Activated T-helper 17 cell treated with anti-CD3 and anti-CD28 coated beads, Interleukin-2, amount 50 U/mL, for 72 hours (primary cell): ENCODE measurements at regions not wholly inside any gene's neighbourhood (a gene's known extent, or its start where the extent isn't known, plus 50 kb on each side); places are given as distances from the start of the nearest gene placed in this dataset.

Source experiments
- ATAC-seq: fragments of 150-1000 bp; cut with Tn5 transposase; replicated peaks from 2 replicates; pipeline ENCODE4 v1.10.0; 2021; ENCODE audit warnings: mild to moderate bottlenecking, moderate library complexity
- H3K27ac Mint-ChIP-seq: one replicate; pipeline ENCODE4 v1.8.0; 2022; ENCODE audit warnings: mixed read lengths
- H3K27me3 Mint-ChIP-seq: one replicate; pipeline ENCODE4 v1.8.0; 2022; ENCODE audit warnings: mixed read lengths
- H3K36me3 Mint-ChIP-seq: one replicate; pipeline ENCODE4 v1.8.0; 2022; ENCODE audit warnings: low read depth, mild to moderate bottlenecking, mixed read lengths
- H3K4me1 Mint-ChIP-seq: one replicate; pipeline ENCODE4 v1.8.0; 2022; ENCODE audit warnings: mixed read lengths
- H3K4me3 Mint-ChIP-seq: one replicate; pipeline ENCODE4 v1.8.0; 2022; ENCODE audit warnings: mild to moderate bottlenecking, mixed read lengths
- H3K9me3 Mint-ChIP-seq: one replicate; pipeline ENCODE4 v1.8.0; 2022; ENCODE audit warnings: mixed read lengths

DNA sequence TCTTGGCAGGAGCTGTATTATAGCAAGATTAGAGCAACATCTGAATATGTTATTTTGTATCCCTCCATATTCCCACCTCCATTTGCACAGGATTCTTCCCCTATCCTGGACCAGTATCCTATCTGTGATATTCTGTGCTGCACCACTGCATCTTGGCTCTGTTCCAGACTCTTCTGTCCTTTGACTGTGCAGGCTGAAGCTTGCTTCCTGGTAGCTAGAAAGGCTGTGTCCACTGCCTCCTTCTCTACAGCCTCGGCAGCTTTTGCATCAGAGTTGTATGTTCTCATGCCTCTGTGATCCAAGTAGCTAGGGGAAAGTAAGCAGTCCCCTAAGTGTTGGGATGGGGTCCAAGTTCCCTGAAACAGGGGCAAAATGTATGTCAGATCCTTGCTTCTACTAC, 104.1 kb downstream of the GAS1 start:
- ATAC-seq: no peak
- peaks cover 3% of the 10 kb centered on the region for H3K27me3 Mint-ChIP-seq
- no peaks in the 10 kb centered on the region for H3K9me3 Mint-ChIP-seq
- no peak overlapping the region for H3K27ac Mint-ChIP-seq
- H3K4me3 Mint-ChIP-seq: no peak overlapping the region
- H3K4me1 Mint-ChIP-seq: no peaks in the 10 kb centered on the region
- no peaks in the 10 kb centered on the region for H3K36me3 Mint-ChIP-seq

DNA sequence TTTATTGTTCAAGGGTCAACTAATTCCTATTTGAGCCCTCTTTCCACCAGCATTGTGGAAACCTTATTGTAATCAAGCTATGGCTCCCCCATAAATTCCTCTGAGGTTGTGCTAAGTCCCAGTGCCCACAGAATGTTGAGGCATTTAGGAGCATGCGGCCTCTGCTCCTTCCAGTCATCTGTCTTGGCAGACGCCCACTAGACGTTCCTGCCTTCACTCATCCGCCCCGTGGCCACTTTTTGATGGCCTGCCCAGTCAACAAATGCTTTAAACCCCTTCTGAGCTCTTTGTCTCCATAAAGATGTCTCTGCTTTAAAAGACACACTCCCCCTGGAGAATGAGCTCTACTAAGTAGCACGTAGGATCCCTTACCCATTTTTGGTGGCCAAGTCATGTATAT, 104.7 kb downstream of the GAS1 start:
- no peaks in the 10 kb centered on the region for H3K9me3 Mint-ChIP-seq
- no peaks in the 10 kb centered on the region for H3K36me3 Mint-ChIP-seq
- H3K4me3 Mint-ChIP-seq: no peak overlapping the region
- H3K27ac Mint-ChIP-seq: no peak overlapping the region
- H3K4me1 Mint-ChIP-seq: no peaks in the 10 kb centered on the region
- no peak for ATAC-seq
- H3K27me3 Mint-ChIP-seq: peaks cover 3% of the 10 kb centered on the region

DNA sequence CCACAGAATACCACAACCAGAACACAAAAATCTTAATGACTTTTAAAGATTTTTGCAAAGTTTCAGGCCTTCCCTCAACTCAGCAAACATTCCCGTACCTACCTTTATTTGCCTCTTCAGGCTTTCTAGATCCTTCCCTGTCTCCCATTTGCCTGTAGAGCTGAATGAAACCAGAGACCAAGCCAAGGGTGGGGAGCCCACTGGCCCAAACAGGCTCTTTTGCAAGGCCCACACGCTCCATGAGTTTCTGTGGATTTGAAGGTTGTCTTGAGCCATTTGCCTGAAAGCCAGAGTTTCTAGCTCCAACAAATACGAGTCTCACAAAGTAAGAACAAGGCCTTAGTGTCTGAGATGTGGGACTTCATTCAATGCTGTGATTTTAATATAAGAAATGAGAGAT, 107.8 kb downstream of the GAS1 start:
- Mint-ChIP-seq H3K4me3 (no peak overlapping the region), H3K27ac (no peak overlapping the region), H3K9me3 (no peaks in the 10 kb centered on the region), H3K36me3 (no peaks in the 10 kb centered on the region), H3K27me3 (peaks cover 12% of the 10 kb centered on the region), H3K4me1 (no peaks in the 10 kb centered on the region)
- ATAC-seq: no peak

DNA sequence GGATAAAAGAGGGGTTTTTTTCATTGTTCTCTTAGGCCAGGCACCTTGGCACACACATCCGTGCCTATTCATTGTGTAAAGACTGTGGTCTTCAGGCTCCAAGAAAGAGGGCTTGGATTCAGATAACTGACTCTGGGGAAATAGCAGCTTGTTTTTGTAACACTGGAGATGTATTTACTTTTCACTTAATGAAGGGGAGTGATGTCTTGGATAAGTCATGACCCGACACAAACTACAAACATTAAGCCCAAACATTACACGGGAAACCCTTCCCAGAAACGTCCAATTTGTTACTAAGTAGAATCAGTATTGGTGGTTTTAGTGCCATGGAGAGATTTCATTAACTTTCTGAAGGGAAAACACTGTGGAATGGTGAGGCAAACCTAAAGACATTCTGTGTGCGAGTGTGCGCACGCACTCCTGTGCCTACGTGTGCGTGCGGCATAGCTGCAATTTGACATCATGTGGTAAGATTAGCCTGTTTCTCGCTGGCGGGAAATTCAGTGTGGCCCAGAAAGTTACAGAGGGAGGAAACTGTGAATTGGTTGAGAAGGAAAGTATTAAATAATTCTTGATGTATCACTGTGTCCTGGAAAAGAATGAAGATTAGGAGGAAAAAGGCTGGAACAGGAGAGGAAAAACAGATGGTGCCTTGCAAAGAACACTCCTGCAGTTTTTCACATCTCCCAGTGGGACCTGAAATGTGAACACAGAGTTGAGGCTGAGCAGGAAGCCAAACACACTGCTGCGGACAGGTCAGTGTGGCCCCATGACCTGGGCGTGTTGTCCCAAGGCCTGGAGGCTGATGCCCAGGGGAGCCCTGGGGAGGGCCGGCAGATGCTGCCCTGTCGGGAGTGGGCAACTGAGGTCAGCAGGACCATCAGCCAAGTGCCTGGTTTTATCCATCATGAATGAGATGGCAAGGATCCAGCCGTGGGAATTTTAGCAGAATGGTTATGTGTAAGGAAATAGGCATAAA, 108.5 kb downstream of the GAS1 start:
- Mint-ChIP-seq H3K27me3 (peaks cover 15% of the 10 kb centered on the region), H3K27ac (no peak overlapping the region), H3K4me1 (no peaks in the 10 kb centered on the region), H3K36me3 (no peaks in the 10 kb centered on the region), H3K9me3 (no peaks in the 10 kb centered on the region), H3K4me3 (no peak overlapping the region)
- ATAC-seq: no peak

DNA sequence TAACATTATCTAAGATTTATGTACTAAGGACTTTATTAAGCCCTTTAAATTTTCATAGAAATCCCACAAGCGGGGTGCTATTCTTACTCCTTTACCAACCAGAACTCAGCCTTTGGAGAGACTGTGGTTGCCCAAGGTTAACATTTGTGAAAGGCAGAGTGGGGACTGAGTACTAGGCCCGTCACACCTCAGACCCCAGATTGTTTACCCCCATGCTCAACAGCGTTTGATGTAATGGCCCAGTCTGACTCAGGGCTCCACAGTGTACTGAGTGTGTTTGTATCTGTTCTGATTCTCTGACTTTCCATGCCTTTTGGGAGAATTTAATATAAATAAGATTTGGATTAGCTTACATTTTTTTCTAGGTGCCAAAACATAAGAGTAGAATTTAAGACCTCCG, 110.0 kb downstream of the GAS1 start:
- no peaks in the 10 kb centered on the region for H3K4me1 Mint-ChIP-seq
- H3K27ac Mint-ChIP-seq: no peak overlapping the region
- H3K27me3 Mint-ChIP-seq: peaks cover 16% of the 10 kb centered on the region

DNA sequence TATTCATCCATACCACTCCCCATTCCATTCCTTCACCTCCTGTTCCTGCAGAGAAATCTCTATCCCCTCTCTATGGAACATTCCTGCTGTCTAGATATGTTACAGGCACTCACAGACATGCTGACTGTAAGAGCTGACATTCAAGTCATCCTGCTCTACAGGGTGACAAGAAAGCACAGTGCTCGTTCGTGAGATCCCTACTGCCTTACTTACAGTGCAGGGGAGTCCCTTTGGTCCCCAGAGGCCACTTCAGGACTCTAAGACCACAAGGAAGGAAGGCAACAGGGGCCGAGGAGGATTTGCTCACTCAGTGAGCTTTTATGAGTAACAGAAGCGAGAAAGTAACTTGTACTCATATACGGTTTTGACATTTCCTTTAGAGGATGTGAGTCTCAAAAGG, 110.5 kb downstream of the GAS1 start:
- Mint-ChIP-seq H3K27ac (no peak overlapping the region), H3K4me1 (no peaks in the 10 kb centered on the region), H3K9me3 (no peaks in the 10 kb centered on the region), H3K4me3 (no peak overlapping the region), H3K27me3 (peaks cover 16% of the 10 kb centered on the region), H3K36me3 (no peaks in the 10 kb centered on the region)
- ATAC-seq: no peak

More for the DNA sequence above, 110.0 kb downstream of the GAS1 start:
- no peaks in the 10 kb centered on the region for H3K36me3 Mint-ChIP-seq
- no peak overlapping the region for H3K4me3 Mint-ChIP-seq
- no peaks in the 10 kb centered on the region for H3K9me3 Mint-ChIP-seq
- no peak for ATAC-seq

DNA sequence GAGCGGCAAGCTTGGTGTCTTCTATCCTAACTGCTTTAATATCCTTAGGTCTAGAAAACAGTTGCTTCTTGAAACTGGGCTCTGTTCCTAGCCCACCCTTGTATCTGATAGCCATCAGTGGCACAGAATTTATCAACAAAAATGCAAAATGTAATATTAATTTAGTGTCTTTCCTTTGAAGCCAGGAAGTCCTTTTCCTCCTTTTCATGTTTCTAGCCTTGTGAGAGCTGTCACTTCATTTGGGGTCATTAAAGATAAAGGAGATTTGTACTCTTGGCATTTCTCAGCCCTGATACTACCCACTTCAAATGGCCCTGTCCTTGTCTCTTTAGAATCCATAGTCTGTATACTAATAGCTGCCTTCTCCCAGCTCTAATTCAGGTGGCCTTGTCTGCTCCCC, 111.0 kb downstream of the GAS1 start:
- no peak overlapping the region for H3K4me3 Mint-ChIP-seq
- H3K27me3 Mint-ChIP-seq: peaks cover 16% of the 10 kb centered on the region

DNA sequence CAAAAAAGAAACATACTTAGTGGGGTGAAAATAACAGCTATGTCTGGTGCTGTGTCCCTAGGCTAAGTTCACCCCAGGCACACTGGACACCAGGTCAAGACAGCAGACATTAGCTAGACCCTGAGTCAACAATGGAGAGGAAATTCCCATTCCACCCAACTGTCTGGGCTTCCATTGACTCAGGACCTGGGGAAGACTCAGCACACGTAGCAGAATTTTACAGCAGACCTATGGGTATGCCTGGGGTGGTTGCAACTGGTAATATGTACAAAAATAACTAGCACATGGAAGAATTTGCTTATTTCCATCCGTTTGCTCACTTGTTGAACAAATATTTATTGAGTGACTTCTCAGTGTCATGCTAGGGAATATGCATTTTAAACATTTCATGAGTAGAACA, 117.0 kb downstream of the GAS1 start:
- Mint-ChIP-seq H3K4me1 (no peaks in the 10 kb centered on the region), H3K4me3 (no peak overlapping the region), H3K9me3 (no peaks in the 10 kb centered on the region), H3K36me3 (no peaks in the 10 kb centered on the region), H3K27ac (no peak overlapping the region), H3K27me3 (peaks cover 4% of the 10 kb centered on the region)
- no peak for ATAC-seq

More for the DNA sequence above, 111.0 kb downstream of the GAS1 start:
- no peaks in the 10 kb centered on the region for H3K9me3 Mint-ChIP-seq
- H3K4me1 Mint-ChIP-seq: no peaks in the 10 kb centered on the region
- ATAC-seq: no peak
- H3K36me3 Mint-ChIP-seq: no peaks in the 10 kb centered on the region
- no peak overlapping the region for H3K27ac Mint-ChIP-seq

DNA sequence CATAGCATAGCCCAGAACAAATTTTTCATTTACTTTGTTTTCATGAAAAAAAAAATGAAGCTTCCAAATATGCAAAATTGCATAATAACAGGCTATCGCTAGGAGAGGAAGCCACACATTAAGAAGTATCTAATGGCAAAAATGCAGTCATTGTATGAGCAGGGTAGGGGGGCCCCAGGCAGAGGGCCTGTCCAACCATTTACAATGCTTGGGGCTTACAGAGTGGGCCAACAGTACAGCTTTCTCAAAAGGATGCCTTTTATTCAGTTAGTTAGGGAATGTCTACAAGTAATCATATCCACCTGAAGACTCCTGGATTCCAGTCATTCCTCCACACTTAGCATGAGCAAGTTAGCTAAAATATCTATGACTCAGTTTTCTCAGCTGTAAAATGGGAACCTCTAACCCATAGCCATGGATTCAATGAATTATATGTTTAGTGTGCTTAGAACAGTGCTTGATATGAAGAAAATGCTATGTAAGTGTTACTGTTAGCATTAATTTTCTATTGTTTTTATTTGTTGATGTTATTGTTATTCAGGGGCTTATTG, 117.7 kb downstream of the GAS1 start:
- H3K4me1 Mint-ChIP-seq: no peaks in the 10 kb centered on the region
- H3K9me3 Mint-ChIP-seq: no peaks in the 10 kb centered on the region
- no peak for ATAC-seq
- no peak overlapping the region for H3K27ac Mint-ChIP-seq
- H3K4me3 Mint-ChIP-seq: no peak overlapping the region
- no peaks in the 10 kb centered on the region for H3K36me3 Mint-ChIP-seq
- peaks cover 4% of the 10 kb centered on the region for H3K27me3 Mint-ChIP-seq

DNA sequence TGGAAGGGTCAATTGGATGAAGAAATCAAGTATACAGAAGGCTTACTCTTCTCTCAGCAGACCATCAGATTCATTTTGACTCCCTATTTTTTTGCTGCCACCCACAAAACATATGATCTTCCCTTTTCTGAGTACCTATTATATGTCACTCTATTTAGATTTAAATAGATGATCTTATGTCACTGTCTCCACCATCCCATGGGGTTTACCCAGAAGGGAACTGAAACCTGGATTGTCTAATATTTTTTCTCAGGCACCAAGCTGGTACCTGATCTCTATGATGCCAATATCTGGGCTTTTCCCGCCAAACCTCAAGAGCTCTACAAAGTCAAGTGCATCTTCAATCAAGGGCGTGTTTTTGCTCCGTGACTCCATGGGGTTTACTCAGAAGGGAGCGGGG, 118.7 kb downstream of the GAS1 start:
- no peaks in the 10 kb centered on the region for H3K4me1 Mint-ChIP-seq
- H3K36me3 Mint-ChIP-seq: no peaks in the 10 kb centered on the region
- no peaks in the 10 kb centered on the region for H3K27me3 Mint-ChIP-seq
- H3K27ac Mint-ChIP-seq: no peak overlapping the region
- H3K4me3 Mint-ChIP-seq: no peak overlapping the region
- no peaks in the 10 kb centered on the region for H3K9me3 Mint-ChIP-seq
- no peak for ATAC-seq

DNA sequence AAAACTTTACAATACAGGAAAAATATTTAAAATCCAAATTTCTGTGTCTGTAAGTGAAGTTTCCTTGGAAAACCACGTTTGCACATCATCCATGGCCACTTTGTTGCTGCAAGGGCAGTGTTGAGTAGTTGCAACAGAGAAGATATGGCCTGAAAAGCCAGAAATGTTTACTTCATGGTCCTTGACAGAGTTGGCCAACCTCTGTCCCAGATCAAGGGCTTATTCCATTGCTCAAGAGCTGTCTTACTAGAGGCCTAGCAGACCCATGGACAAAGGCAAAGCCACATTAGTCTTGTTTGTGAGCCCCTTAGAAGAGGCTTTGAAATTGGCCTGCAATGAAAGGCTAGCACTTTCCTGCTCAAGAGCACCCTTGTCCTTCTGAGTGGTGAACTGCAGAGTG, 119.4 kb downstream of the GAS1 start:
- H3K27me3 Mint-ChIP-seq: no peaks in the 10 kb centered on the region
- no peaks in the 10 kb centered on the region for H3K4me1 Mint-ChIP-seq
- no peak overlapping the region for H3K27ac Mint-ChIP-seq
- no peak overlapping the region for H3K4me3 Mint-ChIP-seq
- no peaks in the 10 kb centered on the region for H3K36me3 Mint-ChIP-seq
- ATAC-seq: no peak
- H3K9me3 Mint-ChIP-seq: no peaks in the 10 kb centered on the region

DNA sequence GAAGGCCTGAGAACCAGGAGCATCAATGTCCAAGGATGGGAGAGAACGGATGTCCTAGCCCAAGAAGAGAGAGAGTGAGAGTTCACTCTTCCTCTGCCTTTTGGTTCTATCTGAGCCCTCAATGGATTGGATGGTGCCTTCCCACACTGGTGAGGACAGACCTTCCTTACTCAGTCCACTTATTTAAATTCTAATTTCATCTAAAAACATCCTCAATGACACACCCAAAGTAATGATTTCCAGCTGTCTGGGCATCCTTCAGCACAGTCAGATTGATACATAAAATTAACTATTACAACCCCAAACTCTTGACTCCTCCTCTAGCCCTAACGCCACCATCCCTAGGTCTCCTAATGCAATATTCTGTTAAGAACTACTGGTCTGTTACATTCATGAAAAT, 122.0 kb downstream of the GAS1 start:
- ATAC-seq: no peak
- H3K4me1 Mint-ChIP-seq: no peaks in the 10 kb centered on the region
- H3K36me3 Mint-ChIP-seq: no peaks in the 10 kb centered on the region

DNA sequence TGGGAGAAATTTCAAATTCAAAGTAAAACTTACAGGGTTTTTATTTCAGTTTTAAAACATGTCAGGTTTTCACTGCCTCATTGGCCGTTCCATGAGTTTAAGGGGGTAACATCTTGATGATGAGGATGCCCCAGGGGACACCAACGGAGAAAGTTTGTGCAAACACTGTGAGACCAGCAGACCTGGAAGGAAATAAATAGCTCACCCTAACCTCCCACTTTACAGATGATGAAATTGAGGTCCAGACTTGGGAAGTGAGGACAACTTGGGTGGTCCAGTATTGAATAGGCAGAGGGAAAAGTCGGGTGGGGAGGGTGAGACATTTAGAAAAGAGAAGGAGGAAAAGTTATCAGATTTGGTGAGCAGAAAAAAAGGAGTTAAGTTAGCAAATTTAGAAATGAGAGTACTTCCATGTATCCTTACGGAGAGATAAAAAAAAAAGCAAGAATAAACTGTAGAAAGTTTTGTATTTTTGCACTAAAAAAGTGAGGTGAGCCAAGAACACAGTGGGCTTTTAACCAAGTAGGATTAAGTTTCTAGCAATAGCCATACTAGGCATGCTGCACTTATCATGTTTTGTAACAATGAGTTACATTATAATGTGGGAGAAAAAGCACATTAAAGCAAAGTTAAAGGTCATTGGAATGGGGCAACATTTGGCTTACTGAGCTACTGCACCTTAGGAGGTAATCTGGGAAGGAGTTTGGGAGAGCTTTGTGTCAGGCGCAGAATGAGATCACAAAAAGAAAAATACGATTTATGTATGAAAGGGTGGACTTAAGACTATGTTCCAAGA, 125.1 kb downstream of the GAS1 start:
- H3K36me3 Mint-ChIP-seq: no peaks in the 10 kb centered on the region
- no peak overlapping the region for H3K4me3 Mint-ChIP-seq
- H3K27me3 Mint-ChIP-seq: peaks cover 6% of the 10 kb centered on the region
- H3K27ac Mint-ChIP-seq: no peak overlapping the region
- no peak for ATAC-seq
- H3K4me1 Mint-ChIP-seq: no peaks in the 10 kb centered on the region
- H3K9me3 Mint-ChIP-seq: no peaks in the 10 kb centered on the region

More for the DNA sequence above, 122.0 kb downstream of the GAS1 start:
- H3K27me3 Mint-ChIP-seq: peaks cover 6% of the 10 kb centered on the region
- H3K9me3 Mint-ChIP-seq: no peaks in the 10 kb centered on the region
- no peak overlapping the region for H3K4me3 Mint-ChIP-seq
- no peak overlapping the region for H3K27ac Mint-ChIP-seq

DNA sequence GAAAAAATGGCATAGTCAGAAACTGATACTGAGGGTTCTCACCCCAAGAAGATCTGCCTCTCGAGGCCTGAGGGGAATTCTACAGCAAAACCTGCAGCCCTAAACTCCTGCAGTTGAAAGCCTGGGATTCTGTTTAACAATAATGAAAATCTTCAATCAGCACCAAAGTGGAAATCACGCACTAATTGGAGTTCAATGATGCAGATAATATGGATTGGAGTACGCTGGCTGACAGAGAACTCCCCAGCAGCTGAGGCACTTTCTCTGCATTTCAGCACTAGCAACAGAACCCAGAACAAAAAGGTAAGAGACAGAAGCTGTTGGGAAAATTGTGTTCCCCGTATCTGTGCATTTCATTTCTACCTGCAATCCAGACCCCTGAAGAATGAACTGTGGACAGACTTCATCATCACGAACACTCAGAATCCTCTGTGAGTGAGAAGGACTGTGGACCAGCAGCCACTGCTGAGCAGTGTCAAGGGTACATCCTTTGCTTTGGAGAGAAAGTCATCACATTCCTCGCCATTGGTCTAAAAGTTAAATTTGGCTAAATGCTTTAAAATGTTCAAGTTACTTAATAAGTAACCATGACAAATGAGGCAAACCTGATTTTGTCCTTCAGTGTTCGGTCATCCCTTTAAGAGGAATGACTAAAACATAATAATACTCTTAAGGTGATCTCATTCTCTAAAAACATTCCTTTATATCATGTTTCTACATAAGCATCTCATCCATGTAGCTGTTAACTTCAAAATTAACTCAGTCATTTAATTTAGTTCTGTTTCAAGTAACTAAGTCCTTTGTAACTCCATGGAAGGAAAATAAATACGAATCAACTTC, 126.1 kb downstream of the GAS1 start:
- no peak for ATAC-seq
- Mint-ChIP-seq H3K27me3 (peaks cover 6% of the 10 kb centered on the region), H3K36me3 (no peaks in the 10 kb centered on the region), H3K9me3 (no peaks in the 10 kb centered on the region), H3K27ac (no peak overlapping the region), H3K4me3 (no peak overlapping the region), H3K4me1 (no peaks in the 10 kb centered on the region)
